OCI-LY3 (cell line): ENCODE measurements at regions not wholly inside any gene's neighbourhood (a gene's known extent, or its start where the extent isn't known, plus 50 kb on each side); places are given as distances from the start of the nearest gene placed in this dataset.

Experiments
- EZH2phosphoT487 ChIP-seq: fragments of 200-600 bp; shearing (Covaris generic); IDR thresholded peaks from 2 replicates; pipeline ENCODE4 v1.6.1; 2018; ENCODE audit warnings: antibody characterized with exemption, mixed run types, low read depth
- TF ChIP-seq, protein P1 (sequence below): fragments of 200-600, 300-600 bp; sonication (generic); IDR thresholded peaks from 2 replicates; pipeline ENCODE4 v1.5.1; 2014; ENCODE audit warnings: antibody characterized with exemption, low read length, low read depth

DNA sequence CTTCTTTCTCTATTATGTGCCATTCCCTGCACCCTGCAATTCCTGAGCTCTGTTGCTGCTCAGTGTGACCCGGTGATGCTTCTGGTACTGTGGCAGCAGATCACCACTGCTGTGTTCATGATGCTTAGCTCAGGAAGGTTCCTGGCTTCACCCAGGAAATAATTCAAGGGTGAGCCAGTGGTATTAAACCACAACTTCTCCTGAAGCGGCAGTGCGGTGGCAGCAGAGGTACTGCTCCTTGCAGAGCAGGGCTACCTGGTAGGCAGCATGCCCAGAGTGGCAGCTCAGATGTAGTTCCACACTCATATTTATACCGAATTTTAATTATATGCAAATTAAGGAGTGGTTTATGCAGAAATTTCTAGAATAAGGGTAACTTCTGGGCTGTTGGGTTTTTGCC lies 213.8 kb upstream of the ZNF608 start:
- TF ChIP-seq, protein P1, sequence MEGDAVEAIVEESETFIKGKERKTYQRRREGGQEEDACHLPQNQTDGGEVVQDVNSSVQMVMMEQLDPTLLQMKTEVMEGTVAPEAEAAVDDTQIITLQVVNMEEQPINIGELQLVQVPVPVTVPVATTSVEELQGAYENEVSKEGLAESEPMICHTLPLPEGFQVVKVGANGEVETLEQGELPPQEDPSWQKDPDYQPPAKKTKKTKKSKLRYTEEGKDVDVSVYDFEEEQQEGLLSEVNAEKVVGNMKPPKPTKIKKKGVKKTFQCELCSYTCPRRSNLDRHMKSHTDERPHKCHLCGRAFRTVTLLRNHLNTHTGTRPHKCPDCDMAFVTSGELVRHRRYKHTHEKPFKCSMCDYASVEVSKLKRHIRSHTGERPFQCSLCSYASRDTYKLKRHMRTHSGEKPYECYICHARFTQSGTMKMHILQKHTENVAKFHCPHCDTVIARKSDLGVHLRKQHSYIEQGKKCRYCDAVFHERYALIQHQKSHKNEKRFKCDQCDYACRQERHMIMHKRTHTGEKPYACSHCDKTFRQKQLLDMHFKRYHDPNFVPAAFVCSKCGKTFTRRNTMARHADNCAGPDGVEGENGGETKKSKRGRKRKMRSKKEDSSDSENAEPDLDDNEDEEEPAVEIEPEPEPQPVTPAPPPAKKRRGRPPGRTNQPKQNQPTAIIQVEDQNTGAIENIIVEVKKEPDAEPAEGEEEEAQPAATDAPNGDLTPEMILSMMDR = no peak
- TF ChIP-seq EZH2phosphoT487 = no peak
